Tibial artery (tissue), 4 donors: ENCODE measurements at regions not wholly inside any gene's neighbourhood (a gene's known extent, or its start where the extent isn't known, plus 50 kb on each side); places are given as distances from the start of the nearest gene placed in this dataset.

Source experiments
- DNase-seq, 2 donors: peaks; one replicate each; pipeline ENCODE4 v3.0.0-alpha.2; 2019
- H3K27ac ChIP-seq, 2 donors: fragments of 200-600 bp; sonication (generic) in 1 of 2; 1 replicate in 1 of 2; 2 replicates in 1 of 2; pipeline ENCODE4 v1.5.1; 2018 to 2019; ENCODE audit warnings: mild to moderate bottlenecking in 1 of 2
- H3K27me3 ChIP-seq, 2 donors: fragments of 200-600 bp; sonication (generic) in 1 of 2; one replicate each; pipeline versions ENCODE4 v1.5.1 to v1.6.0; 2016 to 2019
- H3K36me3 ChIP-seq, 3 donors: fragments of 200-600 bp; sonication (generic) in 2 of 3; one replicate each; pipeline ENCODE4 v1.5.1; 2016 to 2019; ENCODE audit warnings: mild to moderate bottlenecking in 2 of 3
- H3K4me1 ChIP-seq, 4 donors: fragments of 200-600 bp; sonication (generic) in 2 of 4; 1 replicate in 3 of 4; 2 replicates in 1 of 4; pipeline ENCODE4 v1.5.1; 2016 to 2019
- H3K4me3 ChIP-seq, 2 donors: fragments of 200-600 bp; sonication (generic) in 1 of 2; 1 replicate in 1 of 2; 2 replicates in 1 of 2; pipeline ENCODE4 v1.5.1; 2018 to 2019; ENCODE audit warnings: mild to moderate bottlenecking in 2 of 2
- H3K9me3 ChIP-seq, 3 donors: fragments of 200-600 bp; sonication (generic) in 1 of 3; one replicate each; pipeline ENCODE4 v1.5.1; 2016 to 2019
- CTCF ChIP-seq, 2 experiments: fragments of 200-600 bp in 1 of 2; fragments of 450-650 bp in 1 of 2; IDR thresholded peaks; one replicate each; pipeline ENCODE4 v1.5.1; 2017 to 2019; ENCODE audit warnings: antibody characterized with exemption in 2 of 2, mild to moderate bottlenecking in 1 of 2, moderate library complexity in 1 of 2
- intact Hi-C: fragments of 100-400 bp; cut with DNase I; formaldehyde crosslinking; loops from one replicate; pipeline ENCODE4 v1.15.0; 2023; ENCODE audit warnings: low total_unique reads

DNA sequence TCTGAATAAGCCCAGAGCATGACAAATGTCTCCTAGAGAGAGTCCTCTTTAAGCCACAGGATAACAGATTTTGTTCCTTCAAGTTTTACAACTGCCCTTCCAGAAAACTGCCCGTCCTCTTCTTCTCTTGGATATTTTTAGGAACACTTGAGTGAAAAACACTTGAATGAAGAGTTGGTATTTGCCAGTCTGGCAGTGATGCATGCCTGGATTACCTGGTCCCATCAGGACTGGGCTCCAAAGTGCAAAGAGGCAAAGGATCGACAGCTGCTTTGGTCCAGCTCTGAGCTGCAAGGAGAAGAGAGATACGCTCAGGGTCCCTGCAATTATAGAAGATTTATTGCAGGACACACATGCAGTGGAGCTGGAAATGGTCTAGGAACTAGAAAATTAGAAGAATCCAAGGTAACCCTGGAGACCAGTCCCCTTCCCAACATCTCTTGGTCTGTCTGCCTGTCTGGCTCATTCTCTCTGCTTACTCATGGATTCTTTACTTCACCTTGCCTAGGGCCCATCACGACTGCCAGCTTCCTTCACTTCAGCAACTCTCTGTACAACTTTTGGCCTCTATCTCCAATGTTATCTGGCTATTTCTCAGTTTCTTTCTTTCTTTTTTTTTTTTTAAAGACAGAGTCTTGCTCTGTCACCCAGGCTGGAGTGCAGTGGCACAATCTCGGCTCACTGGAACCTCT lies 112.1 kb upstream of the SIX2 start:
- no peak for TF ChIP-seq CTCF (IDR thresholded peaks at IDR 0.05)
- DNase-seq, result no peak
- H3K27me3 ChIP-seq, result no peaks in the 10 kb centered on the region
- no peak overlapping the region for H3K27ac ChIP-seq
- H3K9me3 ChIP-seq, result no peaks in the 10 kb centered on the region
- H3K4me3 ChIP-seq, result no peak overlapping the region
- intact Hi-C loops, result no loop called here
- H3K4me1 ChIP-seq, result no peaks in the 10 kb centered on the region
- H3K36me3 ChIP-seq, result no peaks in the 10 kb centered on the region

DNA sequence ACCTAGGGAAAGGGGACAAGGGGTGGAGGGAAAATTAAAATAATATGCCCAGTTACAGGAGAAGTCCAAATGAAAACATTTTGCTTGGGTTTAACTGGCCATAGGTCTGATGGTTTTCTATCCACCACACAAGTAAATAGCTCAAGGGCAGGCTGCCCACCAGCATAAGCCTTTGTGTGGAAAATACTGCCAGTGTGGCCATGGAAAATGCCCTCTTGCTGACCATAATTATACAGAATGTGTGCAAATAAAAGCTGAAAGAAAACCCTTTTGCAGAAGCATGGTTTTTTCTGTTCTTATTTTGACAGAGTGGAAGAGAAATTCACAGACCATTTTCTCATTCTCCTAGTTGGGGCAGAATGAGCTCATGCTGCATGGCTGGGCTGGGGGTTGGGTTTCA lies 111.3 kb upstream of the SIX2 start:
- H3K27ac ChIP-seq, result no peak overlapping the region
- intact Hi-C loops, result no loop called here
- no peaks in the 10 kb centered on the region for H3K36me3 ChIP-seq
- no peak for TF ChIP-seq CTCF (IDR thresholded peaks at IDR 0.05)
- H3K9me3 ChIP-seq, result no peaks in the 10 kb centered on the region
- H3K27me3 ChIP-seq, result no peaks in the 10 kb centered on the region
- no peak overlapping the region for H3K4me3 ChIP-seq
- DNase-seq, result no peak
- no peaks in the 10 kb centered on the region for H3K4me1 ChIP-seq

DNA sequence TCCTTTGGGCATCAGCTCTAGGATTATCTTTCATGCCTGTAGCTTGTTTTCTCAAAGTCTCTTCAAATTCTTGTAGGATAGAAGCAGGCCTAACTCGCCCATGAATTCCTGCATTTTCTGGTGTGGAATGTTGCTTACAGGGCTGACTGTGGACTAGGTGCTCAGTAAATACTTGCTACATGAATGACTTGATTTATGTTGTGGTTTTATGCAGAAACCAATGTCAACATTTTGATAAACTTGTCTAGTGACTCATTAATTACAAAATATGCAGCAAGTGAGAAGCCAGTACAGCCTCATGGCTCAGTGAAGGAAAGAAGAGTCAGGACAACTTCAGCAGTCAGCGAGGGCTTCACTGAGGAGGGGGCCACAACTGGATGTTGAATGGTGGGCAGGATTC lies 110.6 kb upstream of the SIX2 start:
- Histone ChIP-seq H3K4me1 (no peaks in the 10 kb centered on the region), H3K27me3 (no peaks in the 10 kb centered on the region), H3K36me3 (no peaks in the 10 kb centered on the region), H3K9me3 (no peaks in the 10 kb centered on the region), H3K27ac (no peak overlapping the region), H3K4me3 (no peak overlapping the region)
- no peak for DNase-seq
- intact Hi-C loops, result no loop called here
- no peak for TF ChIP-seq CTCF (IDR thresholded peaks at IDR 0.05)

- no peak for TF ChIP-seq CTCF (IDR thresholded peaks at IDR 0.05)
- intact Hi-C loops, result no loop called here
- no peaks in the 10 kb centered on the region for H3K4me1 ChIP-seq
- no peaks in the 10 kb centered on the region for H3K36me3 ChIP-seq
- no peak for DNase-seq
- no peaks in the 10 kb centered on the region for H3K9me3 ChIP-seq
- no peaks in the 10 kb centered on the region for H3K27me3 ChIP-seq
- H3K4me3 ChIP-seq, result no peak overlapping the region
- H3K27ac ChIP-seq, result no peak overlapping the region
These were observed 109.8 kb upstream of the SIX2 start for GRCh38 chr2:45119038-45119437.

DNA sequence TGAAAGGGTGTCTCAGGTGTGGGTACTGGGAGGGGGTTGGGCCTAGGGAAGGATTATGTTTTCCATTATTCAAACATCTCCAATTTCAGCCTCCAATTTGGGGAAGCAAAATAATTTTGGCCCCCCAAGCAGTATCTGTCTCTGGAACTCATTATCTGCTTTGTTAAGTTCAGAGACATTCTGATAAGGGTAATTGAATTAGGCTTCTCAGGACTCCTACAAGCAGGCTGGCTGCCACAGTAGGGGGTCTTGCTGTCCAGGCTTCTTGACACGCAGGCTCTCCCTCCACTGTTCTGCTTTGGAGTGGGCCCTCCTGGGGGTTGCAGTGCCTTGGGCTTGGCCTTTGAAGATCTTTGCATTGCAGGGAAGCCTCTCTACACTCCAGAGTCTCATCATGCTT lies 108.1 kb upstream of the SIX2 start:
- Histone ChIP-seq H3K4me1 (no peaks in the 10 kb centered on the region), H3K27me3 (no peaks in the 10 kb centered on the region), H3K4me3 (no peak overlapping the region), H3K36me3 (no peaks in the 10 kb centered on the region), H3K27ac (no peak overlapping the region), H3K9me3 (no peaks in the 10 kb centered on the region)
- no peak for TF ChIP-seq CTCF (IDR thresholded peaks at IDR 0.05)
- intact Hi-C loops, result no loop called here
- DNase-seq, result no peak

- no peaks in the 10 kb centered on the region for H3K9me3 ChIP-seq
These were observed 105.9 kb upstream of the SIX2 start for GRCh38 chr2:45115181-45115580.

More at GRCh38 chr2:45115181-45115580, 105.9 kb upstream of the SIX2 start:
- H3K36me3 ChIP-seq, result no peaks in the 10 kb centered on the region
- no peaks in the 10 kb centered on the region for H3K27me3 ChIP-seq
- H3K4me3 ChIP-seq, result no peak overlapping the region
- TF ChIP-seq CTCF (IDR thresholded peaks at IDR 0.05), result no peak
- intact Hi-C loops, result no loop called here
- no peak overlapping the region for H3K27ac ChIP-seq
- no peaks in the 10 kb centered on the region for H3K4me1 ChIP-seq
- no peak for DNase-seq
